Heart left ventricle (tissue), 13 donors: ENCODE measurements at regions not wholly inside any gene's neighbourhood (a gene's known extent, or its start where the extent isn't known, plus 50 kb on each side); places are given as distances from the start of the nearest gene placed in this dataset.

Experiments used
- POLR2A ChIP-seq, 2 donors: fragments of 450-650 bp; IDR thresholded peaks; one replicate each; pipeline ENCODE4 v1.6.1; 2017; ENCODE audit warnings: antibody characterized with exemption in 2 of 2, mild to moderate bottlenecking in 2 of 2, moderate library complexity in 2 of 2
- TF ChIP-seq, protein P1 (sequence below), 12 donors: fragments of 200-600 bp; sonication (generic) in 4 of 12; IDR thresholded peaks; one replicate each; pipeline versions ENCODE4 v1.5.0 to v1.8.0; 2018 to 2022; ENCODE audit warnings: antibody characterized with exemption in 12 of 12, mild to moderate bottlenecking in 5 of 12
- donor health status: ischemic (EF 13 %, LVEDD 7.1; RV severe dilation, severe dysfunction).
- donor health status: DM: no; HTN: yes; CAD: no.
- donor health status: DM: no; HTN: no; CAD: no.
- donor health status: ischemic (EF 25% LVEDD 6.9; RV normal size, moderate dysfunction).
- donor health status: ischemic (EF 25% LVEDD 5.7; RV mildly dilated, moderate dysfunction).
- donor health status: ischemic (EF 35%, LVEDD 5.7; RV mildly dilated, moderate dysfunction).
- donor health status: nonischemic (EF 11% LVEDD 7.7; RV severe dilation, severe dysfunction).
- donor health status: DM: yes; HTN: yes; CAD: no.
- donor health status: PGD.
- donor health status: ischemic (EF 29% LVEDD 5.4; RV normal size, mild dysfunction).
- donor health status: nonischemic (EF 23%, LVEDD 6.1; RV moderate dilation, normal function).

DNA sequence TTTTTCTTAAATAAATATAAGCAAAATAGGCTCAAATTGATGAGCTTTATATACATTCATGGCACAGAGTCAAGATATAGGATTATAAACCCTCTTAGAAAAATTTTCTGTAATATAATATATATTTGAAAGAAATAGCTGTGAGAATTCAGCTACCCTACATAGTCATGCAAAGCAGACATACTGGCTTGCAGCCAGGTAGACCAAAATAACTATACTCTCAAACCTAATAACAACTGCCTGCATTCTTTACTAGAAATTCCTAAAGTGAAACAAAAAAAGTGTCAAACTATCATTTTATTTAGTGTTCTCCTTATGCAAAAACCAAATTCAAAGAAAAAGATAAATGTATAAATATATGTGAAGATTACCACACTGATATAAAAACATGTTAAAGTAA lies 1390.2 kb downstream of the C4orf33 start:
- TF ChIP-seq, protein P1, sequence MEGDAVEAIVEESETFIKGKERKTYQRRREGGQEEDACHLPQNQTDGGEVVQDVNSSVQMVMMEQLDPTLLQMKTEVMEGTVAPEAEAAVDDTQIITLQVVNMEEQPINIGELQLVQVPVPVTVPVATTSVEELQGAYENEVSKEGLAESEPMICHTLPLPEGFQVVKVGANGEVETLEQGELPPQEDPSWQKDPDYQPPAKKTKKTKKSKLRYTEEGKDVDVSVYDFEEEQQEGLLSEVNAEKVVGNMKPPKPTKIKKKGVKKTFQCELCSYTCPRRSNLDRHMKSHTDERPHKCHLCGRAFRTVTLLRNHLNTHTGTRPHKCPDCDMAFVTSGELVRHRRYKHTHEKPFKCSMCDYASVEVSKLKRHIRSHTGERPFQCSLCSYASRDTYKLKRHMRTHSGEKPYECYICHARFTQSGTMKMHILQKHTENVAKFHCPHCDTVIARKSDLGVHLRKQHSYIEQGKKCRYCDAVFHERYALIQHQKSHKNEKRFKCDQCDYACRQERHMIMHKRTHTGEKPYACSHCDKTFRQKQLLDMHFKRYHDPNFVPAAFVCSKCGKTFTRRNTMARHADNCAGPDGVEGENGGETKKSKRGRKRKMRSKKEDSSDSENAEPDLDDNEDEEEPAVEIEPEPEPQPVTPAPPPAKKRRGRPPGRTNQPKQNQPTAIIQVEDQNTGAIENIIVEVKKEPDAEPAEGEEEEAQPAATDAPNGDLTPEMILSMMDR (IDR thresholded peaks at IDR 0.05) = no peak
- TF ChIP-seq POLR2A (IDR thresholded peaks at IDR 0.05) = no peak
